ENCODE measurements at regions not wholly inside any gene's neighbourhood (a gene's known extent, or its start where the extent isn't known, plus 50 kb on each side); places are given as distances from the start of the nearest gene placed in this dataset.
"Not testable (repeated sequence)": the region's sequence is repeated elsewhere in the genome, so short reads cannot be mapped to it uniquely, and the experiment has no call there.

DNA sequence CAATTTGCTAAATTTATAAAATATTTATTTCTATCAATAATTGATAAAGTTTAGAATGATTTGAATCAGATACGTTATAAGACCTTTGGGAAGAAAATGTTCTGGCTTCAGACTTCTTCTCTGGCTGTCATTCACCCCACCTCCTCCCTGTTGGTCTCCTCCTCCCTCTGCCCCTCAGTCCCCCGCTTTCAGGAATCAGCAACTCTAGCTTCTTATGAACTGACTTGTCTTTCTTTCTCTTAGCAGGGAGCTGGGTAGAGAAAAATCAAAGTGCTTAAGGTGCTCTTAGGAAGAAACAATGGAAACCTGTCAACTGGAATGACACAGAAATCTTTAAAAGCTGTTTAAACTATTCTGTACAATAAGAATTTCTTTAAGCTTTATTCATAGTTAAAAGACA, 71.3 kb upstream of the ETV3 start:
- Histone ChIP-seq H3K27ac (no peak overlapping the region), H3K27me3 (peaks cover 3% of the 10 kb centered on the region), H3K4me3 (no peak overlapping the region), H3K9me3 (peaks cover 17% of the 10 kb centered on the region), H3K4me1 (no peaks in the 10 kb centered on the region), H3K36me3 (no peaks in the 10 kb centered on the region)
- DNase-seq (ENCODE audit: low spot score in 2 of 2): no peak
- TF ChIP-seq POLR2AphosphoS5 (IDR thresholded peaks at IDR 0.05): no peak
- TF ChIP-seq POLR2A (IDR thresholded peaks at IDR 0.05): no peak
- TF ChIP-seq EP300 (IDR thresholded peaks at IDR 0.05): no peak
- TF ChIP-seq, protein P1, sequence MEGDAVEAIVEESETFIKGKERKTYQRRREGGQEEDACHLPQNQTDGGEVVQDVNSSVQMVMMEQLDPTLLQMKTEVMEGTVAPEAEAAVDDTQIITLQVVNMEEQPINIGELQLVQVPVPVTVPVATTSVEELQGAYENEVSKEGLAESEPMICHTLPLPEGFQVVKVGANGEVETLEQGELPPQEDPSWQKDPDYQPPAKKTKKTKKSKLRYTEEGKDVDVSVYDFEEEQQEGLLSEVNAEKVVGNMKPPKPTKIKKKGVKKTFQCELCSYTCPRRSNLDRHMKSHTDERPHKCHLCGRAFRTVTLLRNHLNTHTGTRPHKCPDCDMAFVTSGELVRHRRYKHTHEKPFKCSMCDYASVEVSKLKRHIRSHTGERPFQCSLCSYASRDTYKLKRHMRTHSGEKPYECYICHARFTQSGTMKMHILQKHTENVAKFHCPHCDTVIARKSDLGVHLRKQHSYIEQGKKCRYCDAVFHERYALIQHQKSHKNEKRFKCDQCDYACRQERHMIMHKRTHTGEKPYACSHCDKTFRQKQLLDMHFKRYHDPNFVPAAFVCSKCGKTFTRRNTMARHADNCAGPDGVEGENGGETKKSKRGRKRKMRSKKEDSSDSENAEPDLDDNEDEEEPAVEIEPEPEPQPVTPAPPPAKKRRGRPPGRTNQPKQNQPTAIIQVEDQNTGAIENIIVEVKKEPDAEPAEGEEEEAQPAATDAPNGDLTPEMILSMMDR (IDR thresholded peaks at IDR 0.05): no peak
- 48% methylated on average over 2 of the region's 2 CpGs for WGBS

DNA sequence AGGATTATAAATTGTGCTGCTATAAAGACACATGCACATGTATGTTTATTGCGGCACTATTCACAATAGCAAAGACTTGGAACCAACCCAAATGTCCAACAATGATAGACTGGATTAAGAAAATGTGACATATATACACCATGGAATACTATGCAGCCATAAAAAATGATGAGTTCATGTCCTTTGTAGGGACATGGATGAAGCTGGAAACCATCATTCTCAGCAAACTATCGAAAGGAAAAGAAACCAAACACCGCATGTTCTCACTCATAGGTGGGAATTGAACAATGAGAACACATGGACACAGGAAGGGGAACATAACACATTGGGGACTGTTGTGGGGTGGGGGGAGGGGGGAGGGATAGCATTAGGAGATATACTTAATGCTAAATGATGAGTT, 67.8 kb upstream of the ETV3 start:
- 89% methylated on average over 3 of the region's 3 CpGs for WGBS
- H3K27ac ChIP-seq; H3K4me3 ChIP-seq; H3K4me1 ChIP-seq; DNase-seq (ENCODE audit: low spot score in 2 of 2); H3K9me3 ChIP-seq; H3K36me3 ChIP-seq: not testable (repeated sequence)
- peaks cover 20% of the 10 kb centered on the region for H3K27me3 ChIP-seq

DNA sequence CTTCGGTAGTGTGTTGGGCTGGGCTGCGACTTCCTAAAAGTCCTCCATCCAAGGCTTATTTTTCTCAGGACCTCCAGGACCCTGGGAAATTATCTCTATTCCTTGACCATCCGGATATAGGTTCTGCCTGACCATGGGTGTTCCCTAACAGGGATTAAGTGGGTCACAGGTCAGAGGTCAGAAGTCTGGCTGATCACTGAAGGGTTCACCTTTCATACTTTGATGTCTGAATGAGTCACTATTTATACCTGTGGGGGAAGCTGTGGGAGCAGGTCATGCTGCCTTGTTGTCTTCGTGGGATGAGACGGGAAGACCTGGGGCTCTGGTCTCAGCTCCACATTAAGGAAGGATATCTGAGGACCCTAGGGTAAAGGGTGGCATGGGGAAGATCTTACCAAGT, 65.0 kb upstream of the ETV3 start:
- 88% methylated on average over 5 of the region's 5 CpGs for WGBS
- Histone ChIP-seq H3K4me3 (no peak overlapping the region), H3K9me3 (no peaks in the 10 kb centered on the region), H3K27me3 (peaks cover 20% of the 10 kb centered on the region), H3K4me1 (no peaks in the 10 kb centered on the region), H3K36me3 (no peaks in the 10 kb centered on the region), H3K27ac (no peak overlapping the region)
- TF ChIP-seq POLR2A (IDR thresholded peaks at IDR 0.05) (no peak), POLR2AphosphoS5 (IDR thresholded peaks at IDR 0.05) (no peak), EP300 (IDR thresholded peaks at IDR 0.05) (no peak)
- TF ChIP-seq, protein P1 (IDR thresholded peaks at IDR 0.05): no peak
- no peak for DNase-seq (ENCODE audit: low spot score in 2 of 2)

DNA sequence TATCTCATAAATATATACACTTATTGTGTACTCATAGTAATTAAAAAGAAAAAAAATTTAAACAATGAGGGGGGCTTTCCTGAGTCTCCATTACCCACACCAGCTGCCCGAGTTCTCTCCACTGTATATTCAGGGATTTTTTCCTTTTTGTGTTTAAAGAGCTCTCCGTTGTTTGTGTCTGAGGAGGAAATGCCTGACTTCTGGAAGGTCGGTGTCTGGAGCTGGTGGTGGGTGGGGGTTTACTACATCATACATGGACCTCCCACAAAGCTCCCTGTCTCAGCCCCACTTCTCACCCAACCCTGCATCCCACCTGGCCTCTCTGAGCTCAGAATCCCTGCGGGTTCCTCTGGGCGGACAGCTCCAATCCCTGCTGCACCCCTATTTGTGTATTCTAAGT, 64.1 kb upstream of the ETV3 start:
- DNase-seq (ENCODE audit: low spot score in 2 of 2): no peak
- 69% methylated on average over 5 of the region's 5 CpGs for WGBS
- Histone ChIP-seq H3K4me1 (no peaks in the 10 kb centered on the region), H3K27ac (no peak overlapping the region), H3K36me3 (no peaks in the 10 kb centered on the region), H3K9me3 (no peaks in the 10 kb centered on the region), H3K4me3 (no peak overlapping the region), H3K27me3 (peaks cover 20% of the 10 kb centered on the region)
- TF ChIP-seq POLR2AphosphoS5 (IDR thresholded peaks at IDR 0.05) (no peak), POLR2A (IDR thresholded peaks at IDR 0.05) (no peak), EP300 (IDR thresholded peaks at IDR 0.05) (no peak)
- TF ChIP-seq, protein P1 (IDR thresholded peaks at IDR 0.05): no peak

DNA sequence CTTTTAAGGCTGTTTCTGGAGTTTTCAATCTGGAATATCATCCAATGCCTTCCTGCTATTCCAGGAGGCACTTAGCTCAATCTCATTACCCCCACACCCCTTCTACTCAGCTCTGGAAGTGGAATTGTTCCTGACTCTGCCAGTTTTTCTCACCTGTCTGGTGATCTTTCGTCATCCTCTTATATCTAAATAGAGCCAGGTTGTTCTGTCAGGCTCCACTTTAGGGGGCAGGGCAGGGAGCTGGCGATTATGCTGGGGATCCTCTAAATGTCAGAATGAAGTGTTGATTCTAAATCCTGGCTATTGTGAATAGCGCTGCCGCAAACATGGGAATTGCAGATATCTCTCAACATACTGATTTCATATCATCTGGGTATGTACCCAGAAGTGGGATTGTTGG, 63.6 kb upstream of the ETV3 start:
- H3K27ac ChIP-seq: no peak overlapping the region
- peaks cover 20% of the 10 kb centered on the region for H3K27me3 ChIP-seq
- no peak overlapping the region for H3K4me3 ChIP-seq
- H3K4me1 ChIP-seq: no peaks in the 10 kb centered on the region
- H3K36me3 ChIP-seq: no peaks in the 10 kb centered on the region
- TF ChIP-seq, protein P1 (IDR thresholded peaks at IDR 0.05): no peak
- no peak for TF ChIP-seq POLR2A (IDR thresholded peaks at IDR 0.05)
- TF ChIP-seq EP300 (IDR thresholded peaks at IDR 0.05): no peak
- DNase-seq (ENCODE audit: low spot score in 2 of 2): no peak
- 77% methylated on average over 4 of the region's 4 CpGs for WGBS
- no peaks in the 10 kb centered on the region for H3K9me3 ChIP-seq

DNA sequence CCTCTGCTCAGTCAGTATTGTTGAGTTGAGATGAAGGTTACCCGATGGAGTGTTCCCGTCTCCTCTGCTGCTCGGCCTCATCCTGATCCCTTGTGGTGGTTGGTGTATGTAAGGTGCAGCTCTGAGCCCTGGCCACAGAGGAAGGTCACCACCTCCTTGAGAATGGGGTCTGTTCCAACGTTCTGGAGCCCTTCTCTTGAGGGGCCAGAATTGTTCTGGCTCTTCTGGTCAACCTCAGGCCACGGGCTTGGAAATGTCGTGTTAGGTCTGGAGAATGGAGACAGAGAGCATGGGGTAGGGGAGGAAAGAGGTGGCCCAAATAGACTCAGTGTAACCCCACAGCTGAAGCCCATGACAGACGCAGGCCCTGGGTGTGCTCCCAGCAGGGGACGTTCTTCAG, 62.3 kb upstream of the ETV3 start:
- 78% methylated on average over 8 of the region's 8 CpGs for WGBS
- no peak for DNase-seq (ENCODE audit: low spot score in 2 of 2)
- Histone ChIP-seq H3K27me3 (peaks cover 25% of the 10 kb centered on the region), H3K4me3 (no peak overlapping the region), H3K36me3 (no peaks in the 10 kb centered on the region), H3K9me3 (no peaks in the 10 kb centered on the region), H3K4me1 (no peaks in the 10 kb centered on the region), H3K27ac (no peak overlapping the region)
- TF ChIP-seq POLR2A (IDR thresholded peaks at IDR 0.05) (no peak), EP300 (IDR thresholded peaks at IDR 0.05) (no peak), POLR2AphosphoS5 (IDR thresholded peaks at IDR 0.05) (no peak)
- TF ChIP-seq, protein P1 (IDR thresholded peaks at IDR 0.05): no peak
